Fibroblast of pulmonary artery (primary cell): ENCODE measurements at regions not wholly inside any gene's neighbourhood (a gene's known extent, or its start where the extent isn't known, plus 50 kb on each side); places are given as distances from the start of the nearest gene placed in this dataset.
A peak's percentile ranks its signal among the peaks of the same experiment; 100 is the strongest.

Experiments
- DNase-seq: peaks from one replicate; pipeline ENCODE4 v3.0.0-alpha.2; 2010; ENCODE audit warnings: low read depth
- H3K4me3 ChIP-seq: replicated peaks from 2 replicates; pipeline ENCODE4 v1.5.1; 2011; ENCODE audit warnings: low read depth, mild to moderate bottlenecking, control low read depth, low read length, moderate library complexity
- TF ChIP-seq, protein P1 (sequence below): IDR thresholded peaks from 2 replicates; pipeline ENCODE4 v1.5.1; 2011; ENCODE audit warnings: mild to moderate bottlenecking, control low read depth, low read length, inconsistent platforms; ENCODE audit errors: missing control alignments

DNA sequence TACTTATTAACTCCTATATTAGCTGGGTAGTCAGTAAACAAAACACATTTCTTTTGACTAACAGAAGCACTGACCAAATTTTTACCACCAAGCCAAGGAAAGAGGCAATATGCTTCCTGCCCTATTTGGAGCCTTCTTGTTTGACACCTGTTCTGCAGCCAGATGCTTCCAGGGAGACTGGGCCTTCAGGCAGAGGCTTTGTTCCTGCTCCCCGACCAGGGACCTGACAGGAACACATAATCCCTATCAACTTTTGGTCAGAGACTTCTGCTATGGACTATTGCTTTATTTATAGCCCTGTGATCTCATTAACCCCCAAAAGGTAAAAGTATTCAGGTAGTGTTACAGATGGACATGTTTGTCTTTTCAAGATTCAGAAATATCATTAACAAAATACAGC, 541.3 kb downstream of the NTRK3 start:
- DNase-seq = no peak
- H3K4me3 ChIP-seq = no peak overlapping the region
- TF ChIP-seq, protein P1, sequence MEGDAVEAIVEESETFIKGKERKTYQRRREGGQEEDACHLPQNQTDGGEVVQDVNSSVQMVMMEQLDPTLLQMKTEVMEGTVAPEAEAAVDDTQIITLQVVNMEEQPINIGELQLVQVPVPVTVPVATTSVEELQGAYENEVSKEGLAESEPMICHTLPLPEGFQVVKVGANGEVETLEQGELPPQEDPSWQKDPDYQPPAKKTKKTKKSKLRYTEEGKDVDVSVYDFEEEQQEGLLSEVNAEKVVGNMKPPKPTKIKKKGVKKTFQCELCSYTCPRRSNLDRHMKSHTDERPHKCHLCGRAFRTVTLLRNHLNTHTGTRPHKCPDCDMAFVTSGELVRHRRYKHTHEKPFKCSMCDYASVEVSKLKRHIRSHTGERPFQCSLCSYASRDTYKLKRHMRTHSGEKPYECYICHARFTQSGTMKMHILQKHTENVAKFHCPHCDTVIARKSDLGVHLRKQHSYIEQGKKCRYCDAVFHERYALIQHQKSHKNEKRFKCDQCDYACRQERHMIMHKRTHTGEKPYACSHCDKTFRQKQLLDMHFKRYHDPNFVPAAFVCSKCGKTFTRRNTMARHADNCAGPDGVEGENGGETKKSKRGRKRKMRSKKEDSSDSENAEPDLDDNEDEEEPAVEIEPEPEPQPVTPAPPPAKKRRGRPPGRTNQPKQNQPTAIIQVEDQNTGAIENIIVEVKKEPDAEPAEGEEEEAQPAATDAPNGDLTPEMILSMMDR = no peak

- H3K4me3 ChIP-seq = no peak overlapping the region
- DNase-seq = no peak
- TF ChIP-seq, protein P1 = no peak
Observed at GRCh38 chr15:87713475-87713879, 543.1 kb downstream of the NTRK3 start.

DNA sequence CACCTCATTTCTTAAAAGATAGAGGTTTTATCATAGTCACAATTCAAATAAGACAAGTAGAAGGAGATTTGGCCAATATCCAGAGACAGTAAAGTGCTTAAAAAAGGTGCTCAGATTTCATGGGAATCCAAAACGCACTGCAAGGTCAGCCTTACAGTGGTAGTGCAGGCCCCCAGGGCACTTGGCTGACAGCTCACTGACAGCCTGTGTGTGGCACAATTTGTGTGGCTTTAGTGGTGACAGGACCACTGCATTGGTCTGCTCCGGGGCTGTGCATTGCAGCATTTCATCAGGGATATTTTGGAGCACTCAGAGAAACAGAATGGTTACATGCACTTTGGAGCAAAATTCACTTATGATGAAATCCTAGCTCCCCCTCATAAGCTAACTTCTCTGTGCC, 544.3 kb downstream of the NTRK3 start:
- TF ChIP-seq, protein P1 = no peak
- H3K4me3 ChIP-seq = no peak overlapping the region
- no peak for DNase-seq

DNA sequence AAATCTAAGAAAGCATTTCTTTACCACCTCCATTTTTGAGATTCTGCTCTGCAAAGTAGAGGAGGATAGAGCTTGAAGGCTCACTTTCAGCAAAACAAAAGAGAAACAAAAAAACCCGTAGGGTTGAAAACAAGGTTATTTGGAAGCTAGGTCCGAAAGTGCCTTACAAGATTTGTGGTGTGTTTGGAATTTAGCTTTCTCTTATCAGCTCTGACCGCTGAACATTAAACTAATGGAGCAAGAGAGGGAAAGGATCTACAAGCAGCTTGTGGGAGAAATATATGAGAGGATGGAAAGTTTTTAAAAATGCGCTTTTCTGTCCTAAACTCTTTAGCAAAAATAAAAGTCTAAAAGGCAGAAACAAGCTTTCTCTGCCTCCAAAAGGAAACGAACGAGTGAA, 545.5 kb downstream of the NTRK3 start:
- TF ChIP-seq, protein P1 = no peak
- no peak overlapping the region for H3K4me3 ChIP-seq
- peak; percentile 20 for DNase-seq

GRCh38 chr15:87710406-87710805, 546.1 kb downstream of the NTRK3 start:
- TF ChIP-seq, protein P1 = no peak
- H3K4me3 ChIP-seq = no peak overlapping the region
- DNase-seq = peak; percentile 24

DNA sequence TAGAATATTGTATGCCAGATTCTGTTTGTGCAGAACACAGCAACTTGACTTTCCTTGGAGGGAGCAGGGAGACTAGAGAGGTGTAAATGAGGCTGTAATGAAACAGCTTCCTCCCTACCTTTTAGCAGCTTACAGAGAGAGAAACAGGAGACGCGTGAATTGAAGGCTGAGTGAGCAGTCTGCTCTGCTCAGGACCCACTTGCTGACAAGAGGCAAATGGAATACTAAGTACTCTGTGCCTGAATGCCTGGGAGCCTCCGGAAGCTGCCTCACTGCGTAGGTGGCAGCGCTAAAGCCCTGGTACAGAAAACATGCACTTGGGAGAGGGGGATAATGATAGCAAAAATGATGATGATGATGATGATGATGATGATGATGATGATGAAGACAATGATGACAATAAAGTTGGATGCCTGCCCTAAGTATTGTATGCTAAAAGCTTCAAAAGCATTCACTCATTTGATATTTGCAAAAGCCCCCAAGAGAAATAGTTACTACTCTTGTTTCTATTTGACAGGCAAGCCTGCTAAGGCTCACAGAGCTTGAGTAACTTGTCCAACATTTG, 548.9 kb downstream of the NTRK3 start:
- TF ChIP-seq, protein P1 = no peak
- no peak overlapping the region for H3K4me3 ChIP-seq

DNA sequence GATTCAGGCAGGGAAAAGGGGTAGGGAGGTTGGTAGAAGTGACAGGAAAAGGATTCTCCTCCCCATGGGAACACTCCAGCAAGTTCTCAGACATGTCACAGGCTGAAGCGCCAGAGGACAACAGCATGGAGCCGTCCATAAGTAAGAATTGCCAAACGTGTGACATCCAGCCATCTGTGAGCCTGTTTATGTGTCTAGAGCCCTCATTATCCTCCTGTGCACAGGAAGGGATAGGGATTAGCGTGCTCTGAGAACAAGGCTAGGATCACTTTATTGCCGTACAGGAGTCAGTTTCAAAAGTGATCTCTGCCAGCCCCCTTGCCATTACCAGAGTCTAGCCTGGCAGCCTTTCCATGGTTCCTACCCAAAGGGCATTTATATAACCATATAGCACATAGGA, 549.5 kb downstream of the NTRK3 start:
- no peak overlapping the region for H3K4me3 ChIP-seq
- no peak for DNase-seq
- TF ChIP-seq, protein P1 = no peak

More for the DNA sequence above, 548.9 kb downstream of the NTRK3 start:
- DNase-seq = peak; percentile 3
